ENCODE measurements at regions not wholly inside any gene's neighbourhood (a gene's known extent, or its start where the extent isn't known, plus 50 kb on each side); places are given as distances from the start of the nearest gene placed in this dataset.

- no peaks in the 10 kb centered on the region for H3K4me1 ChIP-seq (ENCODE audit: control insufficient read depth, low read length)
- H3K27ac ChIP-seq (ENCODE audit: low read depth, low read length), result no peak overlapping the region
- H3K9me3 ChIP-seq (ENCODE audit: control insufficient read depth, insufficient read depth, low read length), result no peaks in the 10 kb centered on the region; the same call in 1 of the 2 replicates
- H3K79me2 ChIP-seq (ENCODE audit: control insufficient read depth, low read length), result no peaks in the 10 kb centered on the region
- H3K36me3 ChIP-seq (ENCODE audit: control insufficient read depth, low read length), result no peaks in the 10 kb centered on the region
- no peak overlapping the region for H3K4me3 ChIP-seq (ENCODE audit: low read length)
- TF ChIP-seq CTCF (IDR thresholded peaks at IDR 0.05; ENCODE audit: low read depth, low read length, poor library complexity, severe bottlenecking), result no peak
- no peak for TF ChIP-seq EZH2phosphoT487 (IDR thresholded peaks at IDR 0.05; ENCODE audit: borderline replicate concordance, low read length)
- H3K4me2 ChIP-seq (ENCODE audit: low read length), result no peak overlapping the region
- no peaks in the 10 kb centered on the region for H3K9me2 ChIP-seq (replicated peaks; ENCODE audit: control insufficient read depth, low read length)
- no peaks in the 10 kb centered on the region for H4K20me1 ChIP-seq (ENCODE audit: control insufficient read depth, insufficient read depth, low read depth, low read length)
- no peaks in the 10 kb centered on the region for H3K27me3 ChIP-seq (ENCODE audit: control insufficient read depth, low read length)
- H3F3A ChIP-seq (ENCODE audit: control insufficient read depth, insufficient read depth), result no peaks in the 10 kb centered on the region
These were observed 649.9 kb upstream of the FOXG1 start for GRCh38 chr14:28116716-28117115.

GRCh38 chr14:28119849-28120248, 646.7 kb upstream of the FOXG1 start:
- no peaks in the 10 kb centered on the region for H3K79me2 ChIP-seq (ENCODE audit: control insufficient read depth, low read length)
- H3K36me3 ChIP-seq (ENCODE audit: control insufficient read depth, low read length), result no peaks in the 10 kb centered on the region
- no peak overlapping the region for H3K4me3 ChIP-seq (ENCODE audit: low read length)
- no peak overlapping the region for H3K4me2 ChIP-seq (ENCODE audit: low read length)
- H4K20me1 ChIP-seq (ENCODE audit: control insufficient read depth, insufficient read depth, low read depth, low read length), result no peaks in the 10 kb centered on the region
- H3K9me2 ChIP-seq (replicated peaks; ENCODE audit: control insufficient read depth, low read length), result no peaks in the 10 kb centered on the region
- no peak for TF ChIP-seq EZH2phosphoT487 (IDR thresholded peaks at IDR 0.05; ENCODE audit: borderline replicate concordance, low read length)
- TF ChIP-seq CTCF (IDR thresholded peaks at IDR 0.05; ENCODE audit: low read depth, low read length, poor library complexity, severe bottlenecking), result no peak
- no peaks in the 10 kb centered on the region for H3F3A ChIP-seq (ENCODE audit: control insufficient read depth, insufficient read depth)
- no peaks in the 10 kb centered on the region; the same call in 1 of the 2 replicates for H3K9me3 ChIP-seq (ENCODE audit: control insufficient read depth, insufficient read depth, low read length)
- H3K27me3 ChIP-seq (ENCODE audit: control insufficient read depth, low read length), result no peaks in the 10 kb centered on the region
- no peak overlapping the region for H3K27ac ChIP-seq (ENCODE audit: low read depth, low read length)
- no peaks in the 10 kb centered on the region for H3K4me1 ChIP-seq (ENCODE audit: control insufficient read depth, low read length)

- Histone ChIP-seq H3K79me2 (ENCODE audit: control insufficient read depth, low read length) (no peaks in the 10 kb centered on the region), H3F3A (ENCODE audit: control insufficient read depth, insufficient read depth) (no peaks in the 10 kb centered on the region), H3K27me3 (ENCODE audit: control insufficient read depth, low read length) (no peaks in the 10 kb centered on the region), H3K4me1 (ENCODE audit: control insufficient read depth, low read length) (no peaks in the 10 kb centered on the region), H3K4me2 (ENCODE audit: low read length) (no peak overlapping the region), H3K9me2 (replicated peaks; ENCODE audit: control insufficient read depth, low read length) (no peaks in the 10 kb centered on the region), H3K4me3 (ENCODE audit: low read length) (no peak overlapping the region), H4K20me1 (ENCODE audit: control insufficient read depth, insufficient read depth, low read depth, low read length) (no peaks in the 10 kb centered on the region), H3K27ac (ENCODE audit: low read depth, low read length) (no peak overlapping the region), H3K9me3 (ENCODE audit: control insufficient read depth, insufficient read depth, low read length) (no peaks in the 10 kb centered on the region; the same call in 1 of the 2 replicates), H3K36me3 (ENCODE audit: control insufficient read depth, low read length) (no peaks in the 10 kb centered on the region)
- TF ChIP-seq CTCF (IDR thresholded peaks at IDR 0.05; ENCODE audit: low read depth, low read length, poor library complexity, severe bottlenecking) (no peak), EZH2phosphoT487 (IDR thresholded peaks at IDR 0.05; ENCODE audit: borderline replicate concordance, low read length) (no peak)
These were observed 646.2 kb upstream of the FOXG1 start for GRCh38 chr14:28120391-28120790.

Measured in DOHH2 (cell line).